ENCODE measurements at regions not wholly inside any gene's neighbourhood (a gene's known extent, or its start where the extent isn't known, plus 50 kb on each side); places are given as distances from the start of the nearest gene placed in this dataset.

GRCh38 chr5:33065131-33065530 lies 354.0 kb downstream of the NPR3 start:
- Histone ChIP-seq H3K27ac (ENCODE audit: poor library complexity, severe bottlenecking) (no peak overlapping the region), H3K4me3 (ENCODE audit: severe bottlenecking) (no peak overlapping the region), H3K27me3 (ENCODE audit: insufficient read depth, poor library complexity, severe bottlenecking) (no peaks in the 10 kb centered on the region), H3K9me3 (ENCODE audit: severe bottlenecking) (no peaks in the 10 kb centered on the region), H3K4me1 (ENCODE audit: insufficient read depth, poor library complexity, severe bottlenecking) (peaks cover 16% of the 10 kb centered on the region), H3K36me3 (ENCODE audit: low read depth) (no peaks in the 10 kb centered on the region)
- DNase-seq (ENCODE audit: low spot score) (no peak), ATAC-seq (ENCODE audit: low read depth) (no peak)
- TF ChIP-seq CTCF (IDR thresholded peaks at IDR 0.05; ENCODE audit: poor library complexity, severe bottlenecking): no peak

GRCh38 chr5:33067291-33067690 lies 356.2 kb downstream of the NPR3 start:
- TF ChIP-seq CTCF (IDR thresholded peaks at IDR 0.05; ENCODE audit: poor library complexity, severe bottlenecking): no peak
- Histone ChIP-seq H3K36me3 (ENCODE audit: low read depth) (no peaks in the 10 kb centered on the region), H3K4me3 (ENCODE audit: severe bottlenecking) (no peak overlapping the region), H3K4me1 (ENCODE audit: insufficient read depth, poor library complexity, severe bottlenecking) (peaks cover 16% of the 10 kb centered on the region), H3K9me3 (ENCODE audit: severe bottlenecking) (no peaks in the 10 kb centered on the region), H3K27me3 (ENCODE audit: insufficient read depth, poor library complexity, severe bottlenecking) (no peaks in the 10 kb centered on the region), H3K27ac (ENCODE audit: poor library complexity, severe bottlenecking) (no peak overlapping the region)
- DNase-seq (ENCODE audit: low spot score) (no peak), ATAC-seq (ENCODE audit: low read depth) (no peak)

GRCh38 chr5:33068786-33069185 lies 357.7 kb downstream of the NPR3 start:
- no peaks in the 10 kb centered on the region for H3K9me3 ChIP-seq (ENCODE audit: severe bottlenecking)
- H3K36me3 ChIP-seq (ENCODE audit: low read depth): no peaks in the 10 kb centered on the region
- H3K27me3 ChIP-seq (ENCODE audit: insufficient read depth, poor library complexity, severe bottlenecking): no peaks in the 10 kb centered on the region
- H3K27ac ChIP-seq (ENCODE audit: poor library complexity, severe bottlenecking): peak overlapping the region; percentile 41
- H3K4me1 ChIP-seq (ENCODE audit: insufficient read depth, poor library complexity, severe bottlenecking): peaks cover 16% of the 10 kb centered on the region
- ATAC-seq (ENCODE audit: low read depth): peak; percentile 97
- H3K4me3 ChIP-seq (ENCODE audit: severe bottlenecking): no peak overlapping the region
- no peak for TF ChIP-seq CTCF (IDR thresholded peaks at IDR 0.05; ENCODE audit: poor library complexity, severe bottlenecking)
- DNase-seq (ENCODE audit: low spot score): peak; percentile 62

- Histone ChIP-seq H3K4me1 (ENCODE audit: insufficient read depth, poor library complexity, severe bottlenecking) (peaks cover 23% of the 10 kb centered on the region), H3K9me3 (ENCODE audit: severe bottlenecking) (no peaks in the 10 kb centered on the region), H3K27me3 (ENCODE audit: insufficient read depth, poor library complexity, severe bottlenecking) (no peaks in the 10 kb centered on the region), H3K27ac (ENCODE audit: poor library complexity, severe bottlenecking) (no peak overlapping the region), H3K36me3 (ENCODE audit: low read depth) (no peaks in the 10 kb centered on the region), H3K4me3 (ENCODE audit: severe bottlenecking) (no peak overlapping the region)
- 0 out of 3 replicates have a peak, but pooled peaks have one; percentile 11 for ATAC-seq (ENCODE audit: low read depth)
- TF ChIP-seq CTCF (IDR thresholded peaks at IDR 0.05; ENCODE audit: poor library complexity, severe bottlenecking): no peak
- no peak for DNase-seq (ENCODE audit: low spot score)
These were observed 361.2 kb downstream of the NPR3 start for GRCh38 chr5:33072296-33072695.

- Histone ChIP-seq H3K27ac (ENCODE audit: poor library complexity, severe bottlenecking) (no peak overlapping the region), H3K36me3 (ENCODE audit: low read depth) (no peaks in the 10 kb centered on the region), H3K4me1 (ENCODE audit: insufficient read depth, poor library complexity, severe bottlenecking) (peaks cover 20% of the 10 kb centered on the region), H3K9me3 (ENCODE audit: severe bottlenecking) (no peaks in the 10 kb centered on the region), H3K27me3 (ENCODE audit: insufficient read depth, poor library complexity, severe bottlenecking) (no peaks in the 10 kb centered on the region), H3K4me3 (ENCODE audit: severe bottlenecking) (no peak overlapping the region)
- ATAC-seq (ENCODE audit: low read depth) (no peak), DNase-seq (ENCODE audit: low spot score) (no peak)
- no peak for TF ChIP-seq CTCF (IDR thresholded peaks at IDR 0.05; ENCODE audit: poor library complexity, severe bottlenecking)
These were observed 361.6 kb downstream of the NPR3 start for GRCh38 chr5:33072726-33073125.
